Adrenal gland (tissue), 5 donors: ENCODE measurements at regions not wholly inside any gene's neighbourhood (a gene's known extent, or its start where the extent isn't known, plus 50 kb on each side); places are given as distances from the start of the nearest gene placed in this dataset.

Experiments used
- POLR2A ChIP-seq, 2 donors: fragments of 450-650 bp; IDR thresholded peaks; one replicate each; pipeline ENCODE4 v1.6.1; 2017; ENCODE audit warnings: antibody characterized with exemption in 2 of 2, mild to moderate bottlenecking in 2 of 2, moderate library complexity in 1 of 2
- TF ChIP-seq, protein P1 (sequence below), 6 experiments: fragments of 450-650 bp in 4 of 6; fragments of 200-600 bp in 2 of 6; sonication (generic) in 1 of 6; IDR thresholded peaks; 1 replicate in 5 of 6; 2 replicates in 1 of 6; pipeline versions ENCODE4 v1.5.1 to v1.8.0; 2016 to 2021; ENCODE audit warnings: antibody characterized with exemption in 6 of 6, mild to moderate bottlenecking in 2 of 6, moderate library complexity in 1 of 6
- donor health status: DM: no; HTN: no; CAD: no.

GRCh38 chr20:6837730-6838129 is 70.2 kb downstream of the BMP2 start:
- TF ChIP-seq, protein P1, sequence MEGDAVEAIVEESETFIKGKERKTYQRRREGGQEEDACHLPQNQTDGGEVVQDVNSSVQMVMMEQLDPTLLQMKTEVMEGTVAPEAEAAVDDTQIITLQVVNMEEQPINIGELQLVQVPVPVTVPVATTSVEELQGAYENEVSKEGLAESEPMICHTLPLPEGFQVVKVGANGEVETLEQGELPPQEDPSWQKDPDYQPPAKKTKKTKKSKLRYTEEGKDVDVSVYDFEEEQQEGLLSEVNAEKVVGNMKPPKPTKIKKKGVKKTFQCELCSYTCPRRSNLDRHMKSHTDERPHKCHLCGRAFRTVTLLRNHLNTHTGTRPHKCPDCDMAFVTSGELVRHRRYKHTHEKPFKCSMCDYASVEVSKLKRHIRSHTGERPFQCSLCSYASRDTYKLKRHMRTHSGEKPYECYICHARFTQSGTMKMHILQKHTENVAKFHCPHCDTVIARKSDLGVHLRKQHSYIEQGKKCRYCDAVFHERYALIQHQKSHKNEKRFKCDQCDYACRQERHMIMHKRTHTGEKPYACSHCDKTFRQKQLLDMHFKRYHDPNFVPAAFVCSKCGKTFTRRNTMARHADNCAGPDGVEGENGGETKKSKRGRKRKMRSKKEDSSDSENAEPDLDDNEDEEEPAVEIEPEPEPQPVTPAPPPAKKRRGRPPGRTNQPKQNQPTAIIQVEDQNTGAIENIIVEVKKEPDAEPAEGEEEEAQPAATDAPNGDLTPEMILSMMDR (IDR thresholded peaks at IDR 0.05): no peak
- TF ChIP-seq POLR2A (IDR thresholded peaks at IDR 0.05): no peak
